ENCODE measurements at regions not wholly inside any gene's neighbourhood (a gene's known extent, or its start where the extent isn't known, plus 50 kb on each side); places are given as distances from the start of the nearest gene placed in this dataset.

DNA sequence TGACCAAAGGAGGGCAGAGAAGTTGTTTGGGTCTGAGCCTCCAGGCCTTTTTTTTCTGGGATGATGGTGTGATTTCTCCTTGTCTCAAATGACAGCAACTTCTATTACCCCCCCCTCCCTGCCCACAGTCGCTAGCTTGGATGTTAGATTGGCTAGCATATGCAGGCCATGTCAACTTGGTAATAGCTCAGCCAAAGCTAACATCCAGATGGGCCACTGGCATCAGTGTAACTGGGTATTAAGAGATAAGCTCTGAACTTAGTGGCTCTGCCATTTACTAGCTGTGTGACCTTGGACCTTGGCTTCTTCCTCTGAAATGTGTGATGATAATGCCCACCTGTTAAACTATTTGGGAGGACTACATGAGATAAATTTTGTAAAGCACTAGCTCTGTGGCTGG, 86.9 kb upstream of the TSPAN2 start:
- DNase-seq (ENCODE audit: low spot score in 2 of 2) = no peak
- no peak overlapping the region for H3K4me3 ChIP-seq (ENCODE audit: low read depth, poor library complexity, severe bottlenecking)
- no peak for TF ChIP-seq POLR2A (IDR thresholded peaks at IDR 0.05)
- no peak for TF ChIP-seq CTCF (IDR thresholded peaks at IDR 0.05)
- intact Hi-C loops (cut with DNase I; ENCODE audit: low total_unique reads) = no loop called here
- 72 to 89% methylated on average over 1 of the region's 1 CpG for WGBS, 2 donors

GRCh38 chr1:115175596-115175995, 86.3 kb upstream of the TSPAN2 start:
- no peak overlapping the region for H3K4me3 ChIP-seq (ENCODE audit: low read depth, poor library complexity, severe bottlenecking)
- DNase-seq (ENCODE audit: low spot score in 2 of 2) = no peak
- whole genome bisulfite sequencing, 2 donors = 48 to 74% methylated on average over 2 of the region's 2 CpGs
- no peak for TF ChIP-seq CTCF (IDR thresholded peaks at IDR 0.05)
- no peak for TF ChIP-seq POLR2A (IDR thresholded peaks at IDR 0.05)
- intact Hi-C loops (cut with DNase I; ENCODE audit: low total_unique reads) = no loop called here

- TF ChIP-seq POLR2A (IDR thresholded peaks at IDR 0.05) (no peak), CTCF (IDR thresholded peaks at IDR 0.05) (no peak)
- DNase-seq (ENCODE audit: low spot score in 2 of 2) = no peak
- intact Hi-C loops (cut with DNase I; ENCODE audit: low total_unique reads) = no loop called here
- 87 to 96% methylated on average over 1 of the region's 1 CpG for WGBS, 2 donors
- no peak overlapping the region for H3K4me3 ChIP-seq (ENCODE audit: low read depth, poor library complexity, severe bottlenecking)
These were observed 83.8 kb upstream of the TSPAN2 start for GRCh38 chr1:115173151-115173550.

GRCh38 chr1:115172270-115172669, 83.0 kb upstream of the TSPAN2 start:
- WGBS, 2 donors = 47 to 63% methylated on average over 2 of the region's 2 CpGs
- TF ChIP-seq POLR2A (IDR thresholded peaks at IDR 0.05) = no peak
- TF ChIP-seq CTCF (IDR thresholded peaks at IDR 0.05) = no peak
- intact Hi-C loops (cut with DNase I; ENCODE audit: low total_unique reads) = no loop called here
- DNase-seq (ENCODE audit: low spot score in 2 of 2) = no peak
- H3K4me3 ChIP-seq (ENCODE audit: low read depth, poor library complexity, severe bottlenecking) = no peak overlapping the region

DNA sequence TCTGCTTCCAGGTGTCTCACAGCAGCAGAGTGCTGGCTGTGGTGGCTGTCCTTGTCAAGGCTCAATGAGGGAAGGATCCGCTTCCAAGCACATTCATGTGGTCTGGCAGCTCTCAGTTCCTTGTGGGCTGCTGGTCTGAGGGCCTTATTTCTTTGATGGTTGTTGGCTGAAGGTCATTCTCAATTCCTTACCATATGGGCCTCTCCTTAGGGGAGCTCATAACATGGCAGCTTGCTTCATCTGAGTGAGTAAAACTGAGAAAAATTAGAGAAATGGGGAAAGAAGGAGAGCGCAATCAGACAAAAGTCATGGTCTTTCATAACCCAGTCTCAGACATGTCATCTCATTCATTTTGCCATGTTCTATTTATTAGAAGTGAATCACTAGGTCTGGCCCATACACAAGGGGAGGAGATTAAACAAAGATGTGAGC, 81.7 kb upstream of the TSPAN2 start:
- peak in 1 of 2 donors; percentile 18 for DNase-seq (ENCODE audit: low spot score in 2 of 2)
- no peak overlapping the region for H3K4me3 ChIP-seq (ENCODE audit: low read depth, poor library complexity, severe bottlenecking)
- WGBS, 2 donors = 76 to 81% methylated on average over 2 of the region's 2 CpGs
- intact Hi-C loops (cut with DNase I; ENCODE audit: low total_unique reads) = no loop called here
- no peak for TF ChIP-seq POLR2A (IDR thresholded peaks at IDR 0.05)

DNA sequence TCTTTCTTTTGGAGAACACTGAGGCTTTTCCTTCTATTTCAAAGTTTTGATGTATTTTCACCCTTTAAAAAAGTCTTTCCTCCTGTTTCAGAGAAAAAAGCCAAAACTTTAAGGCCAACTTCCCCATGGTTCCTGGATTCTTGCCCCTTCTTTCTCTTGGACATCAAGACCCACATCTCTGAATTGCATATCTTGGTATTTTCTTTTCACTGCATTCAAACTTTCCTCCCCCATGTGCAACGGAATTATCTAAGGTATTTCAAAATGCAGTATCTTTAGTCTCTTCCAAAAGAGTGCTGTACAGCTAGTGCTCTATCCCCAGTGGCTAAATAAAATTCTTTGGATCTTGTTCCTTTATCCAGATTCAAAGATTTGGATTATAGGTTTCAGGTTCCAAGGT, 81.1 kb upstream of the TSPAN2 start:
- H3K4me3 ChIP-seq (ENCODE audit: low read depth, poor library complexity, severe bottlenecking) = no peak overlapping the region
- no peak for TF ChIP-seq POLR2A (IDR thresholded peaks at IDR 0.05)
- no peak for TF ChIP-seq CTCF (IDR thresholded peaks at IDR 0.05)
- DNase-seq (ENCODE audit: low spot score in 2 of 2) = no peak
- WGBS, 2 donors = 87 to 90% methylated on average over 1 of the region's 1 CpG
- intact Hi-C loops (cut with DNase I; ENCODE audit: low total_unique reads) = no loop called here

All from lower leg skin (tissue), 4 donors.